ENCODE measurements at regions not wholly inside any gene's neighbourhood (a gene's known extent, or its start where the extent isn't known, plus 50 kb on each side); places are given as distances from the start of the nearest gene placed in this dataset.

DNA sequence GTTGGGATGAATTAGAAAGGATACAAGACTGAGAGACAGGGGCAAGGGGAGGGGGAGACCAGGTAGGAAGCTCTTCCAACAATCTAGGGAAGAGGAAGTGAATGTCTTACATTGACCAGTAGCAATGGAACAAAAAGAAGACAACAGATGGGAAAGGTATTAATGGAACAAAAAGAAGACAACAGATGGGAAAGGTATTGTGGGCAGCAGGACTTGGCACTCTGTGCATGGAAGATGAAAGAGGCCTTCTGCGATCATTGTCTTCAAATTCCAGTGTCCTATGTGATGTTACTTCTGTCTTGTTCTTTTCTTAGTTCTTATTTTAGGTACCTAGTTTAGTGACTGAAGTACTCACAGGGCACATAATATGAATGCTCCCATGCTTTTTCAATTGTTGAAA, 161.8 kb downstream of the PALM2AKAP2 start:
- Histone ChIP-seq H3K4me3 (ENCODE audit: low read depth, low read length) (no peak overlapping the region), H3K36me3 (replicated peaks) (no peaks in the 10 kb centered on the region), H3K27me3 (replicated peaks) (no peaks in the 10 kb centered on the region), H3K27ac (no peak overlapping the region)
- TF ChIP-seq, protein P1, sequence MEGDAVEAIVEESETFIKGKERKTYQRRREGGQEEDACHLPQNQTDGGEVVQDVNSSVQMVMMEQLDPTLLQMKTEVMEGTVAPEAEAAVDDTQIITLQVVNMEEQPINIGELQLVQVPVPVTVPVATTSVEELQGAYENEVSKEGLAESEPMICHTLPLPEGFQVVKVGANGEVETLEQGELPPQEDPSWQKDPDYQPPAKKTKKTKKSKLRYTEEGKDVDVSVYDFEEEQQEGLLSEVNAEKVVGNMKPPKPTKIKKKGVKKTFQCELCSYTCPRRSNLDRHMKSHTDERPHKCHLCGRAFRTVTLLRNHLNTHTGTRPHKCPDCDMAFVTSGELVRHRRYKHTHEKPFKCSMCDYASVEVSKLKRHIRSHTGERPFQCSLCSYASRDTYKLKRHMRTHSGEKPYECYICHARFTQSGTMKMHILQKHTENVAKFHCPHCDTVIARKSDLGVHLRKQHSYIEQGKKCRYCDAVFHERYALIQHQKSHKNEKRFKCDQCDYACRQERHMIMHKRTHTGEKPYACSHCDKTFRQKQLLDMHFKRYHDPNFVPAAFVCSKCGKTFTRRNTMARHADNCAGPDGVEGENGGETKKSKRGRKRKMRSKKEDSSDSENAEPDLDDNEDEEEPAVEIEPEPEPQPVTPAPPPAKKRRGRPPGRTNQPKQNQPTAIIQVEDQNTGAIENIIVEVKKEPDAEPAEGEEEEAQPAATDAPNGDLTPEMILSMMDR (IDR thresholded peaks at IDR 0.05; ENCODE audit: low read depth, low read length, missing control alignments), result no peak
- DNase-seq, result no peak
- in situ Hi-C loops (cut with HindIII; ENCODE audit: low pct_ligation_motif_present, low sequenced_read_pairs), result no loop called here

DNA sequence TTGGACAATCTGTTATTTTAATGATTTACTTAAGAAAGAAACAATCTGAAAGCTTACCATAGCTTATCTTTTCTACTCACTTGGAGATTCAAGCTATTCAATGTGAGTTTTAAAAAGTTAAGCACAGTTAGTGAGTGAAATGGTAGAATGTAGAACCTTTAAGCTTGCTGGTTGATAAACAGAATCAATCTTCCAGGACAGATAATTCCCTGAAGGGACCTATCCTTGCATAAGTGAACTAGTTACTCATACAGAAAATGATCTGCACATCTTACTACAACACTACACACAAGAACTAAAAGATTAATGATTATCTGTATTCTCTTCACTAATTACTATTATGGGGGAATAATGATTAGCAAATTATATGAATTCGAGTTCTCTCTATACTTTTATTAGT, 165.6 kb downstream of the PALM2AKAP2 start:
- Histone ChIP-seq H3K4me3 (ENCODE audit: low read depth, low read length) (no peak overlapping the region), H3K27me3 (replicated peaks) (no peaks in the 10 kb centered on the region), H3K27ac (no peak overlapping the region), H3K36me3 (replicated peaks) (no peaks in the 10 kb centered on the region)
- DNase-seq, result no peak
- TF ChIP-seq, protein P1 (IDR thresholded peaks at IDR 0.05; ENCODE audit: low read depth, low read length, missing control alignments), result no peak
- in situ Hi-C loops (cut with HindIII; ENCODE audit: low pct_ligation_motif_present, low sequenced_read_pairs), result no loop called here

DNA sequence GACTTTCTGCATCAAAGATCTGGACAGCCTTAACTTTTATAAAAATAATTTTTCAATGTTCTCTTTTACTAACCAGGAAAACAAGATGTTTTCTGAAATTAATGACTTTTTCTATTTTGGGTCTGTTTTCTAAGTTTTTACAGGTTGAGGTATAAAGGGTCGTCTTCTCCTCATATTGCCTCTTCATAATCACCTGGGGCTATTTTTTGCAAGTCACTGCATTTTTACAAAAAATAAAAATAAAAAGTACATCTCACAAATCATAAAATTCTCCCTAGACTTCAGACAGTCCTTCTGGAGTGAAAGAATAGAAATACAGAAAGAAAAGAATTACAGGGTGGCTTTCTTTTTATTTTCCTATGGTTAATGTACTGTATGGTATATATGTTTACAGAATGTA, 168.5 kb downstream of the PALM2AKAP2 start:
- TF ChIP-seq, protein P1 (IDR thresholded peaks at IDR 0.05; ENCODE audit: low read depth, low read length, missing control alignments), result no peak

DNA sequence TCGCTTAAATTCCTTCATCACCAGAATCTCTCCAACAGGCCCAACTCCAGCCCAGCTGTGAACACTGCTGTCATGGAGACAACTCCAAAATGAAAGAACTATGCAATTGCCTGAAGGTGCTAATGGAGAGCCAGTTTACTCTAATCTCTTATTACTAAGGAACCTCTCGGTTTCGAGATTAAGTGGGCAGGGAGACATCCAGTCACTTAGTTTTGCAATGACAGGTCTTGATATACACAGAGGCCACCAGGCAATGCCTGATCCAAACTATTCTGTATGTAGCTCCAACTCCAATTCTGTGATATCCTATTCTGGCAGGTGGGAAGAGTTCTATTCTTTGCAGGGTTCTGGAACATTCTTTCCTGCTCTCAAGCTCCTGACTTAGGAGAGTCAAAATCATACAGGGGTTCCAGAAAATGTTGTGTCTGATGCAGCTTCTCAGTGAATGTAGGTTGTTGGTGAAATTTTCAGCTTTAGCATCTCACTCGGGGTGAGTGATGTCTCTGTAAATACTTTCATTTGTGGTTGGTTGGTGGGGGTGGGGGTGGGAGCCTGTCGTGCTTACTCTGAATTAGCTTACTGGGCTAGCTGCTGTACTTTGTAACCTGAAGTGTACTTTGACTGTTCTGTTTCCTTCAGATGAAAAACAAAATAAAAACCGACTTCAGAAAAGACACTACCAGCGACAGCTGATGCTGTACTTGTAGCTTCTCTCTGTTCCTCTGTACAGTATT, 170.9 kb downstream of the PALM2AKAP2 start:
- no peak for DNase-seq
- TF ChIP-seq, protein P1 (IDR thresholded peaks at IDR 0.05; ENCODE audit: low read depth, low read length, missing control alignments), result no peak
- in situ Hi-C loops (cut with HindIII; ENCODE audit: low pct_ligation_motif_present, low sequenced_read_pairs), result no loop called here

More for the DNA sequence above, 168.5 kb downstream of the PALM2AKAP2 start:
- no peak overlapping the region for H3K4me3 ChIP-seq (ENCODE audit: low read depth, low read length)
- H3K36me3 ChIP-seq (replicated peaks), result no peaks in the 10 kb centered on the region
- in situ Hi-C loops (cut with HindIII; ENCODE audit: low pct_ligation_motif_present, low sequenced_read_pairs), result no loop called here
- H3K27ac ChIP-seq, result no peak overlapping the region
- no peak for DNase-seq
- no peaks in the 10 kb centered on the region for H3K27me3 ChIP-seq (replicated peaks)

DNA sequence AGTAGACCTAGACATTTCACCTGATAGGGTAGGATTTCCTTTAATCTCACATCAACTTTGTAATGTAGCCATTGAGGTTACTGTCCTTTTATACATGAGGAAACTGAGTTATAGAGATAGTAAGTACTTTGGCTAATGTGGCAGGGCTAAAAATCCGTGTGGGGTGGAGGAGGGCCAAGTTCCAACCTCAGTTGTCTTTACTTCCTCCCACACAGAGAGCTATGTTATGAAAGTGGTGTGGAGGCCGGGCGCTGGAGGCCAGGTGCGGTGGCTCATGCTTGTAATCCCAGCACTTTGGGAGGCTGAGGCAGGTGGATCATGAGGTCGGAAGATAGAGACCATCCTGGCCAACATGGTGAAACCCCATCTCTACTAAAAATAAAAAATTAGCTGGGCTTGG, 173.3 kb downstream of the PALM2AKAP2 start:
- Histone ChIP-seq H3K27ac (no peak overlapping the region), H3K36me3 (replicated peaks) (no peaks in the 10 kb centered on the region), H3K4me3 (ENCODE audit: low read depth, low read length) (no peak overlapping the region), H3K27me3 (replicated peaks) (no peaks in the 10 kb centered on the region)
- no peak for DNase-seq
- TF ChIP-seq, protein P1 (IDR thresholded peaks at IDR 0.05; ENCODE audit: low read depth, low read length, missing control alignments), result no peak
- in situ Hi-C loops (cut with HindIII; ENCODE audit: low pct_ligation_motif_present, low sequenced_read_pairs), result no loop called here

More for the DNA sequence above, 170.9 kb downstream of the PALM2AKAP2 start:
- Histone ChIP-seq H3K4me3 (ENCODE audit: low read depth, low read length) (no peak overlapping the region), H3K27me3 (replicated peaks) (no peaks in the 10 kb centered on the region), H3K27ac (no peak overlapping the region), H3K36me3 (replicated peaks) (no peaks in the 10 kb centered on the region)
